ENCODE measurements at regions not wholly inside any gene's neighbourhood (a gene's known extent, or its start where the extent isn't known, plus 50 kb on each side); places are given as distances from the start of the nearest gene placed in this dataset.
"Not testable (repeated sequence)": the region's sequence is repeated elsewhere in the genome, so short reads cannot be mapped to it uniquely, and the experiment has no call there.

DNA sequence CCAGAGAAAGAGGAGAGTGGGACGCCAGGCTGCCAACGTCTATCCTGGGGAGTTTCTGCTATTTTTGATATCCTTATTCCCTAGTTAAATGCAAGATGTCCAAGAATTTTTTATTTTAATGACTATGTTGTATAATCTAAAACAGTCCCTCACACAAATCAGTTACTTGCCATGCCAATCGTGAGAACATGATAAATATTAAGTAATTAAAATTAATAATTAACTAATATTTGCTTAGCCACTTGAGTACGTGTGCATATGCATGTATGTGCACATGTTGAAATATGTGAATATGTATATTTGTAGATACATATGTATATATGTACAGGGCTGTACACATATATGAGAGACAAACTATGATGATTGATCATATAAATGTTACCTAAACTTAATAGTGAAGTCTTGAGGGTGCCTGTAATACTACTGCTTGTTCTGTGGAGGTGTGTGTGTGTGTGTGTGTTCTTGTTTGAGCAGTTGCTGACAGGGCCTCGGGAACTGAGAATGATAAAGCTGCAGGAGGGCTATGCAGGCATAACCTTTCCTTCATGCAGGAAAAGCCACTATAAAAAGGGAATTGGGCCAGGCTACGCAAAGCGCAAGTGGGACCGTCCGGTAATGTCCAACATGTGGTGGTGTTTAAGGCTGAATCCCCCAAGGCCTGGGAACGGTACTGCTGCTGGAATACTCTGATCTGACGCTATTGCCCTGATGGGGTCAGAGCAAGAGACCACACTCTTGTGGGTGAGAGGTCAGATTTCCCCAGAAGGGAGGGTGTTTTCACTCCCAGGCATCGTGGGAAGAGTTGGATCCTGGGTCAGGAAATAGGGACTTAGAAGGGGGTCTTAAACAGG lies 148.3 kb upstream of the TBX18 start:
- DNase-seq: no peak

GRCh38 chr6:84910906-84911607 lies 146.7 kb upstream of the TBX18 start:
- DNase-seq: no peak

- DNase-seq: no peak
Observed at GRCh38 chr6:84908304-84908904, 144.0 kb upstream of the TBX18 start.

DNA sequence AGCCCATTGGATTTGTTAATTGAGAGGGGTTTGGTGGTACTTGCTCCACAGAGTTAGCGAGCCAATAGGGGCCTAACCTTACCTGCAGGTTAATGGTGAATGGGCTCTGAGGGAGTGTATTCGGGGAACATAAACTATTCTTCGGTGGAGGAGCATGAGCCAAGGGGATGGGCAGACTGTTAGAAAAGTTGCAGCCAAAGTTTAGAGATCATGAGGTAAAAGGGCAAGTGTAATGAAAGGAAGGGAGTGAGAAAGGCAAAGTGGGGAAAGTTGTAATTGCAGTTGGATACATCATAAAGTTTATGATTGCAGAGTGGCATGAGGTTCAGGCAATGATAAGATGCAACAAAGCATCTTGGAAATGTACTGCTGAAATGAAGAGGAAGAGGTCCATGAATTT lies 142.1 kb upstream of the TBX18 start:
- no peak for DNase-seq

GRCh38 chr6:84905823-84906222 lies 141.4 kb upstream of the TBX18 start:
- no peak for DNase-seq

DNA sequence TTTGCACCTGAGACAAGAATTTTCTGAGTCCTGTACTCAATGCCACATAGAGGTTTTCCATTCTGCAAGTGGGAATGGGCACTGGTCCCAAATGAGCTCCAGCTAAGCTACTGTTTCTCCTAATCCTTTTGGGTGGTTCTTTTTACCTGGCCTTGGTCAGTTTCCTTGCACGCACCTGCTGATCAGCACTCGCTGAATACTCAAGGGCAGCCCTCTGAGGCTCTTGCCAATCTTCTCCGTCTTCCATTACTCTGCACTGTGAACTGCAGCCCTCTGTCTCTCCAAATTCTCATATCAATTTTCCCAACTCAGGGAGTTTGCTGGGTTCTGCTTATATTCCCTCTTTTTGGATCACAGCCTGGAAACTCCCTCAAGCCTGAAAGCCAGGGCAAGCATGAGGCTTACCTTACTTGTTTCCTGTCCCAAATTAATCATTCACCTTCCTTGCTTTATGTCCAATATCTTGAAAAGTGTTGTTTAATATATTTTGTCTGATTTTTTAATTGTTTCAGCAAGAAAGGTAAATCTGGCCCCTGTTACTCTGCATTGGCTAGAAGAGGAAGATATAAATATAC lies 138.0 kb upstream of the TBX18 start:
- no peak for DNase-seq

DNA sequence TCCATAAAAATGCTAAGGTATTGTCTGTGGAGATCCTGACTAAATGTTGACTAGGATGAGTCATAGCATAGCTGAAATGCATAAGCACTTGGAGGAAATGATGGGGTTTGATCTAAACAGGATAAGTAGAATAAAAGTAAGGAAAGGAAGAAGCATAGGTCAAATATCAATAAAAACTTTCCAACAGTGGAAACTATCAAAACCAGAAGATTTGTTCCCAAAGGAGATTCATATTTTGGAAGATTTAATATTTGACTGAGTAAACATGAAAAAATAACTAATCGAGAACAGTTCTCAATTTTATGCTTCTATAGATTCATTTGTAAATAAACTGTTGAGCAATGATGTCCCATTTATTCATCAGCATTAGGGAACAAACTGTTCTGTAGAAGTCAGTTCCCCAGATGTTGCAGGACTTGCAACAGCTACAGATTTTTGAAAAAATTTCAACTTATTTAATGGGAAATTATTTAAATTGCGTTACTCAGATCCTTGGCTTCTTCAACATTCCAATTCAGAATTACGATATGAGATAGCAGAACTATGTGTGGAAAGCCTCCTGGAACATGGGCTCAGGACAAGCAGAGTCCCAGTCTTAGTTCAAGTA lies 133.7 kb upstream of the TBX18 start:
- no peak for DNase-seq

DNA sequence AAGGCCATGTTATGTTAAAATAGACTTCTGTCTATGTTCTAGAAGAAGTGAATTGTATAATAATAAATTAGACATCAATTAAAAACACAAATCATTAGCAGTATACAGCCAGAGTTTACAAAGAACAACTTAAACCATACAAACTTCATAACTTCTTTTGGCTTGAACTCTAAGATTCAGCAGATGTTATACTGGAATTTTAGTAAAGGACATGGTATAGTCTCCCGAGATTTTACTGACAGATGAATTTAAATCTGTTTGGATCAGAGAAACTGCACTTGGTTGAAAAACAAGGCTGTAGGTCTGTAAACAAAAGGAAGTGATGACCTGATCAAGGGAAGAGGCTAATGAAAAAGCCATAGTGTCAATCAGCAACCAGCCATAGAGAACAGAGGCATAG lies 132.6 kb upstream of the TBX18 start:
- DNase-seq: no peak

- no peak for DNase-seq
Observed at GRCh38 chr6:84892671-84893070, 128.3 kb upstream of the TBX18 start.

GRCh38 chr6:84882768-84883766 lies 118.7 kb upstream of the TBX18 start:
- DNase-seq: no peak

DNA sequence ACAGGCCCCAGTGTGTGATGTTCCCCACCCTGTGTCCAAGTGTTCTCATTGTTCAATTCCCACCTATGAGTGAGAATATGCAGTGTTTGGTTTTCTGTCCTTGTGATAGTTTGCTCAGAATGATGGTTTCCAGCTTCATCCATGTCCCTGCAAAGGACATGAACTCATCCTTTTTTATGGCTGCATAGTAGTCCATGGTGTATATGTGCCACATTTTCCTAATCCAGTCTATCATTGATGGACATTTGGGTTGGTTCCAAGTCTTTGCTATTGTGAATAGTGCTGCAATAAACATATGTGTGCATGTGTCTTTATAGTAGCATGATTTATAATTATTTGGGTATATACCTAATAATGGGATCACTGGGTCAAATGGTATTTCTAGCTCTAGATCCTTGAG lies 115.0 kb upstream of the TBX18 start:
- DNase-seq: not testable (repeated sequence)

DNA sequence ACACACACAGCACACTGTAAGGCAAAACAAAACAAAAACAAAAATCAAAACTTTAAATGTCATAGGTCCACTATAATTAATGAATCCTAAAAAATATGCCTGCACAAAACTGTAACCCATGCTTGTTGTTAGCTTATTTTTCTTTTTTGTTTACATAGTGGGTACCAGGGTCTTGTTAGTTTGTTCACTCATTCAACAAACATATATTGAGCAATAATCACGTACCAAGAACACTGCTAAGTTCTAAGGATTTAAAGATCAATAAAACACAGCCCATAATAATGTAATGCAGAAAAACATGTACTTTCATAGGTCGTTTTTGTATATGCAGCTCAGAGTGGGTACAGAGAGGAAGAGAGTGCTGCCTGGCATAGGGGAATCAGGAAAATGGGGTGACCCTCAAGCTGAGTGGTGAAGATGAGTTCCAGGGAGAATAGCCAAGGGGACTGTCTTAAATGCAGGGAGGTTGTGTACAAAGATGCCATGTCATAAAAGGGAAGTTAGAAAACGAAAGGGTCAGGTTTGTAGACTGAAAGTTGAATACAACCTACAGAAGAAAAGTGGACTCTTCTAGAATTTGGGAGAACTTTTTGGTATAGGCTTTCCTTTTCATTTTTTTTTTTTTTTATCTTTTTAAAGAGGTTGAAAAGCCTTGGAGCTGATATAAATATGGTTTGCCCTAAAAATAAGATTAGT lies 113.3 kb upstream of the TBX18 start:
- DNase-seq: no peak

DNA sequence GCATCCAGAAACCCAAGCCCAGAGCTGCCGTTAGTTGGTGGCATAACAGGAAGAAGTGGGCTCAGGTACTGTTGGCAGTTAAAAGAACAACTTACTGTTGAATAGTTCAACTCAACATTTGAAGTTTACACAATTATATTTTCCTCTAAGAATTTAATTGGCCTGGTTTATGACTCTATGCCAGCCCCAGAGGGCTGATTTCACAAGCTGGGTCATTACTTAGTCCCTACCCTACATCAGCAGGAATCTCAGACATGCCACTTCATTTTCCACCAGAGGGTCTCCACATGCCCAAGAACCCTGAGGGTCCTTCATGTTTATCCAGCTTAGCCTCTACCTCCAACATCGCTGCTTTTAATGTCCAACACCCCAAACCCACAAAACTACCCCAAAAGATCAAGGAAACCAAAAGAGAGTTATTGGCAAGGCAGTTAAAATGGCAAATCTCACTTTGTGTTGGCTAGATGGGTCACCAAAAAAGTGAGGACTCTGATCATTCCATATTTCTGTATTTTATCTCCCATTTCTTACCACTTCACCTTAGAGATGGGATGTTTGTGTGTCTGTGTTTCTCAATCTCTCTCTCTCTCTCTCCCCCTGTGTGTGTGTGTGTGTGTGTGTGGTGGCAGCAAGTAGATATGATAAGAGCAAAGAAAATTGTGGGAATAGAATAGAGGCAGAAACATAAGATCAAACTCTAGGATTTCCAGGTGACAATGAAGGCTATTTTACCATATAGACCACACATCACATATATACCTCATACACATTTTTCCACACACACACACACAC lies 112.5 kb upstream of the TBX18 start:
- no peak for DNase-seq

DNA sequence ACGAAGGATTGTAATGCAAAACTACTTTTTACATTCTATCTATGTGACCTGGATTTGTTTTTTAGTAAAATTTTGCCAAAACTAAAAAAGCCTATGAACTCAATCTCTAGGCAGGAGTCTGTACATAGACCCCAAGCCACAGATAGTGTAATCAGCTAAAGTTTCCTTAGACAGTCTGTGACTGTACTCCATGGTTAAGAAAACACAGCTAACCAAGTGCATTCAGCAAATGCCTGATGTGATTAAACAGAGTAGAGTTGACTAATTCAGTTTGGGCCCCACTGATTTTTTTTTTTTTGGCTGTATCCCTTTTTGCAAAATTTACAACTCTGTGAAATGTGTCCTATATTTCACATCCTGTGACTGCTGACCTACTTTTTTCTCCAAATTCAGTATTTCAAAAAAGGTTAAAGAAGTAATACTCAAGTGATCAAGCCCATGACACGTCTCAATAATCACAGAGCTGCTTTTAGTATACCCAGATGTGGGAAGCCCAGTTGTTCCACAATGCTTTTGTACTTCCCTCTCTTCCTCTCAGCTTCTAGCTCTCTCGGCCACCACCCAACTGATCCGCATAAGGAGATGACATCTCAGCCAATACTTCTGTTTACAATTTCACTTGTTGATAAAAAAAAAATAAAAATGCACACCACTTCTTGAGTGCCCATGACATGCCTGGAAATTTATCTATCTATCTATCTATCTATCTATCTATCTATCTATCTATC lies 108.8 kb upstream of the TBX18 start:
- DNase-seq: no peak

DNA sequence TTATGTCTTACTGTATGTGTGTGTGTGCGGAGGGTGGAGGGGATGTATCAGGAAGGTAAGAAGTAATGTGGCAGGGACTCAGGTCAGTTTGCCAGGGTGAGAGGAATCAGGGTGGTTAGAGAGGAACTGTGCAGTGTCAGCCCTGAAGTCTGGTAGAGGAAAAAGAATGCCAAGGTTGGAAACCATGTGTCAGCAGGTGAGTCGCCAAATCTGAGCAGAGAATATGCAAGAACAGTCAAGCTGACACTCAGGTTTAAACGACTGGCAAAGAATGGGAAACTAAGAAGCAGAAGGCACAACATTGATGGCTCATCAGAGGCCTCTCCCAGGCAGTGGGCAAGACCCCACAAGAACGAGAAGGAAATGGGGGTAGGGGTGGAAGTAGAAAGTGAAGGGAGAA lies 107.5 kb upstream of the TBX18 start:
- DNase-seq: no peak

DNA sequence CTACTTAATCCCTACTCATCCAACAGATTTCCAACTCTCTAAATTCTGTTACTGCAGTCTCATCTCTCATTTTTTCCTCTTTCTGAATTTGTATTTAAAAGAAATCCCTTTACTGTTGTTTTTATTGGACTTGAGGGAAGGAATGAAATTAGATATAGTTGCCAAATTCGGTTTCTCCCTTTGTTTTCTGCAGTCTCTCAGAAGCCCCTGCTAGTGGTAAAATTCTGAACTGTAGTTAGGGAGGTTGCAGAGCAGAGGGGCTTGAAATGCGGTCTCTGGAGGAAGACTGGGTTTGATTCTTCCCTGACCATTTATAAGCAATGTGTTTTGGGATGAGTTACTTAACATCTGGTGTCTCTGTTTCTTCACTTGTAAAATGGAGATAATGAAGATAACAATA lies 106.3 kb upstream of the TBX18 start:
- no peak for DNase-seq

DNA sequence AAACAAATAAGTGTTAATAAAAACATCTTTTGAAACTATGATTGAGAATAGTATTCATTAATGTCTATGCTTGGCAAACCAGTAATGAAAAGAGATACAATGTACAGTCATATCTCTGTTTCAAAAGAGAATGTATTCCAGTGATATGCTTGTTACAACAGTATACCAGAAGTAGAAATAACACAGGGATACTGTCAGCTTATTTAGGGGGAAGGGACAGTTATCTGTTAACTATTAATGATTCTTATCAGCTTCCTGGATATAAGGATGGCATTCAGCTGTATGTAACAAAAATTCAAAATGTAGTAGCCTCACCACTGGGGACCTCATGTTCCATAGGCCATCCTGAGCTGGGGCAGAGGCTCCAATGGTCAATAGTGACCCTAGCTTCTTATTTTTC lies 103.8 kb upstream of the TBX18 start:
- no peak for DNase-seq

DNA sequence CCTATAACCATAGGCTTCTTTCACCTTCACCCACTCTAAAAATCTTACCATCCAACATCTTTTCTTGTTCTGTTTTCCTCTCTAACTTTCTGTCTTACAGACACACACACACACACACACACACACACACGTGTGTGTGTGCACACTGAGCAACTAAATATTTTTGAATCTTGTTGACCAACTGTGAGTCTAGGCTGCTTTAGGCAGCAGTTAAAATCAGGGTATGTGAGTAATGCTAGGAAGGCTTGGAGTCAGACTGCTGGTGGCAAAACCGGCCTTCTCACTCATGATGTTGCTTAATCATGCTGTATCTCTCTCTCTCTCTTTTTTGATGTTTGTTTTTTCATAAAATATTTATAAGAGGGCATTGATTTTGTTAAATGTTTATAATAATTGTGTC lies 103.1 kb upstream of the TBX18 start:
- no peak for DNase-seq

- DNase-seq: no peak
Observed at GRCh38 chr6:84866715-84867114, 102.3 kb upstream of the TBX18 start.

DNA sequence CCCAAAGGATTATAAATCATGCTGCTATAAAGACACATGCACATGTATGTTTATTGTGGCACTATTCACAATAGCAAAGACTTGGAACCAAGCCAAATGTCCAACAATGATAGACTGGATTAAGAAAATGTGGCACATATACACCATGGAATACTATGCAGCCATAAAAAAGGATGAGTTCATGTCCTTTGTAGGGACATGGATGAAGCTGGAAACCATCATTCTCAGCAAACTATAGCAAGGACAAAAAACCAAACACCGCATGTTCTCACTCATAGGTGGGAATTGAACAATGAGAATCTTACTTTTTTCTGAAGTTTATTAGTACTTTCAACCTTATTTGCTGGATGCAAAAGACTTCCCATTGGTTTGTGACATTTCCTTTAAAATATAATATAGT lies 101.0 kb upstream of the TBX18 start:
- DNase-seq: not testable (repeated sequence)

Measured in NCI-H2171 treated with DMSO at 0.1 percent for 48 hours (cell line).